ENCODE measurements at regions not wholly inside any gene's neighbourhood (a gene's known extent, or its start where the extent isn't known, plus 50 kb on each side); places are given as distances from the start of the nearest gene placed in this dataset.
"Not testable (repeated sequence)": the region's sequence is repeated elsewhere in the genome, so short reads cannot be mapped to it uniquely, and the experiment has no call there.

- no peak for DNase-seq
These were observed 111.0 kb downstream of the FAM53A start for GRCh38 chr4:1572964-1573720.

GRCh38 chr4:1572521-1572920 is 111.6 kb downstream of the FAM53A start:
- DNase-seq = no peak

- no peak for DNase-seq
These were observed 112.1 kb downstream of the FAM53A start for GRCh38 chr4:1572010-1572385.

GRCh38 chr4:1571165-1572009 is 112.7 kb downstream of the FAM53A start:
- no peak for DNase-seq

GRCh38 chr4:1570291-1571164 is 113.6 kb downstream of the FAM53A start:
- DNase-seq = no peak

- no peak for DNase-seq
These were observed 114.5 kb downstream of the FAM53A start for GRCh38 chr4:1569461-1570151.

GRCh38 chr4:1568855-1569460 is 115.2 kb downstream of the FAM53A start:
- no peak for DNase-seq

- DNase-seq = no peak
These were observed 116.1 kb downstream of the FAM53A start for GRCh38 chr4:1567808-1568581.

GRCh38 chr4:1567519-1567807 is 116.7 kb downstream of the FAM53A start:
- DNase-seq = no peak

GRCh38 chr4:1566838-1567518 is 117.1 kb downstream of the FAM53A start:
- no peak for DNase-seq

- DNase-seq = not testable (repeated sequence)
These were observed 117.7 kb downstream of the FAM53A start for GRCh38 chr4:1566301-1566837.

GRCh38 chr4:1565598-1566295 is 118.4 kb downstream of the FAM53A start:
- no peak for DNase-seq

- DNase-seq = no peak
These were observed 119.4 kb downstream of the FAM53A start for GRCh38 chr4:1564535-1565375.

GRCh38 chr4:1563768-1564485 is 120.2 kb downstream of the FAM53A start:
- no peak for DNase-seq

- DNase-seq = no peak
These were observed 120.9 kb downstream of the FAM53A start for GRCh38 chr4:1563241-1563640.

GRCh38 chr4:1562771-1563170 is 121.3 kb downstream of the FAM53A start:
- no peak for DNase-seq

GRCh38 chr4:1562371-1562770 is 121.7 kb downstream of the FAM53A start:
- DNase-seq = no peak

GRCh38 chr4:1561286-1561990 is 122.7 kb downstream of the FAM53A start:
- DNase-seq = no peak

Measured in suppressor macrophage treated with lipopolysaccharide for 1 hour (primary cell).